GM21717 (cell line): ENCODE measurements at regions not wholly inside any gene's neighbourhood (a gene's known extent, or its start where the extent isn't known, plus 50 kb on each side); places are given as distances from the start of the nearest gene placed in this dataset.

Source experiments
- ATAC-seq: cut with Tn5 transposase; IDR thresholded peaks from one replicate; pipeline ENCODE4 v1.9.1; 2021; ENCODE audit warnings: mild to moderate bottlenecking, moderate library complexity; ENCODE audit not compliant: unreplicated experiment

DNA sequence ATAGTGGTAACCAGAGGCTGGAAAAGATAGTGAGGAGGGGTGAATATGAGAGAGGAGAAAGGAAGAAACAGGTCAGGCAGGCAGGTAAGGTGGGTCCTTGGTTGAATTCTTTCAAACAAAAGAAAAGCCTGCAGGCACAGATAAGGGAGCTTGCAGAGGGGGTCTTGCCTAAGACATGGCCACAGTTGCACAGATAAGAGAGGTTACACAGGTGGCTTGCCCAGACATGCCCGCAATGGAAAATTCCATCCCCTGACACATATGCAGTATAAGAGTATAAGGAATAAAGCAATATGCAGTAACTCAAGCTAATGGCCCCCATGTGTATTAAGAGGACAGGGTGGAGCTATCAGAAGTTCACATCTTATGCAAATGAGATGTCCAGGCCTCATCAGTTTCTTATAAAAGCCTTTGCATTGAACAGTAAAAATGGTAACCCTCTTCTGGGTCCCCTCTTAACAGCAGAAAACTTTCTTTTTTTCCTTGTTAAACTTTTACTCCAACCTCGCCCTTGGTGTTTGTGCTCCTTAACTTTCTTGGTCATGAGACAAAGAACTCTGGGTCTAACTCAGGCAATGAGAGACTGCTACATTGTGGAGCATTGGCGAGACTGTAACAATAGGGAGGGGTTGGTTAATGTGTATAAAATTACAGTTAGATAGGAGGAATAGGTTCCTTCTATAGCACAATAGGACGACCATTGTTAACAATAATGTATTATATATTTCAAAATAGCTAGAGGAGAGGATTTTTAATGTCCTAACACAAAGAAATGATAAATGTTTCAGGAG lies 764.6 kb downstream of the TSN start:
- ATAC-seq, result no peak

DNA sequence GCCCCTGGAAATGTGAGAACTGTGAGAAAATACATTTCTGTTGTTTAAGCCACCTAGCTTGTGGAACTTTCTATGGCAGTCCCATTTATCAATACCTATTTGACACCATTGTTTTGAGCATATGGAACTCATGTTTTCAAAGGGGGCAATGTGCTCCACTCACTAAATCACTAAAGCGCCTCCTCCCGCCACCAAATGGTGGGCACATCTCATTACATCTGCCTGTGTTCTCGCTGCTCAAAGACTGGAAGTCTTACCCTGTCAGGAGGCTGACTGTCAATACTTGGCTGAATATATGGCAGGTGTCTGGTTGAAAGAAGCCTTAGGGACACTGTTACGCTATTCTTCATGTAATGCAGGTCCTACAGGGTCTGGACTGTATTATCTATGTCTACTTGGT lies 767.7 kb downstream of the TSN start:
- ATAC-seq, result no peak

- ATAC-seq, result no peak
Observed at GRCh38 chr2:122523981-122524380, 768.5 kb downstream of the TSN start.

DNA sequence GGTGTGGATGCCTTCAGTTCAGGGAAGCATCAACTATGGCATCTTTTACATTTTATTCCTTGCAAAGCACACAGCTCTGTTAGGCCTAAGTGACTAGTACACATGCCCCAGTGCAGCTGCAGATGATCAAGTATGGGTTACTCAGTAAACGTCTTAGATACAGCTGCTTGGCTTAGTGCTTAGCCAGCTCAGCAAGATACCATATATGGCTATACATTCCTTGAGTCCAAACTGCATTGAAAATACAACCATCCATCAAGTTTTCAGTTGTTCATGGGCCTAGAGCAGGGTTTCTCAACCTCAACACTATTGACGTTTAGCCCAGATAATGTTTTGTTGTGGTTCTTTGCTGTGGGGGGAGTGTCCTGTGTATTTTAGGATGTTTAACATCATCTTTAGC lies 769.9 kb downstream of the TSN start:
- no peak for ATAC-seq

GRCh38 chr2:122528061-122528460 lies 772.6 kb downstream of the TSN start:
- no peak for ATAC-seq

DNA sequence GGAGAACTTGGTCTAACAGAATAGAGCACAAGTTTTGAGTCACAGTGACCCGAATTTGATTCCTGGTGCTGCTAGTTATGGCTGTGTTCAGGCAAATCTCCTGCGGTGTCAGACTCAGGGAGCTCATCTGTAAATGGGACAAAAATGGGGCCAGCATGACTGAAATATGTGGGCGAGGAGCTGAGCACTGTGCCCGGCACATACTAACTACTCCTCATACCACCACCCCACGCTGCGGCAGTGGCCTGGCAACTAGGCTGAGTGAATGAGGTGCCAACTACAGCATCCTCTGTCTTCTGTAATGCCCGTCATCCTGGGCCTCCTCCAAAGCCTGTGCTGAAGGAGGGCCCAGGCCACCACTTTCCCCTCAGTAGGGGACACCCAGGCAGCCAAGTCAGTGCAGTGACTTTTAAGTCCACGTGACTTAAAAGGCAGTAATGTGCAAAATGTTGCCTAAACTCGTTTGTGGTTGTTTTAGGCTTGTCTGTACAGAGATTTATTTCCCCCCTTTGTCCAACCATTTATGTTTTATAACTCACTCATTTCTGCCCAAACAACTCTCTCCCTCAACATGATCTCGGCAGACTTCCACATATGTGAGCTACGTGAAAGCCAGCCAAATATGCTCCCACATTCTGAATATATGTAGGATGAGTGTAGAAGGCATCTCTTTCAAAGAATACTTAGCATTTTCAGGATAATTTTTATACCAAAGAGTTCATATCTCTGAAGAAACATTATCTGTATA lies 773.7 kb downstream of the TSN start:
- no peak for ATAC-seq

- ATAC-seq, result no peak
Observed at GRCh38 chr2:122530814-122531213, 775.4 kb downstream of the TSN start.

- no peak for ATAC-seq
Observed at GRCh38 chr2:122531290-122532071, 776.0 kb downstream of the TSN start.

- no peak for ATAC-seq
Observed at GRCh38 chr2:122532072-122532344, 776.6 kb downstream of the TSN start.

- ATAC-seq, result no peak
Observed at GRCh38 chr2:122532481-122532880, 777.0 kb downstream of the TSN start.

DNA sequence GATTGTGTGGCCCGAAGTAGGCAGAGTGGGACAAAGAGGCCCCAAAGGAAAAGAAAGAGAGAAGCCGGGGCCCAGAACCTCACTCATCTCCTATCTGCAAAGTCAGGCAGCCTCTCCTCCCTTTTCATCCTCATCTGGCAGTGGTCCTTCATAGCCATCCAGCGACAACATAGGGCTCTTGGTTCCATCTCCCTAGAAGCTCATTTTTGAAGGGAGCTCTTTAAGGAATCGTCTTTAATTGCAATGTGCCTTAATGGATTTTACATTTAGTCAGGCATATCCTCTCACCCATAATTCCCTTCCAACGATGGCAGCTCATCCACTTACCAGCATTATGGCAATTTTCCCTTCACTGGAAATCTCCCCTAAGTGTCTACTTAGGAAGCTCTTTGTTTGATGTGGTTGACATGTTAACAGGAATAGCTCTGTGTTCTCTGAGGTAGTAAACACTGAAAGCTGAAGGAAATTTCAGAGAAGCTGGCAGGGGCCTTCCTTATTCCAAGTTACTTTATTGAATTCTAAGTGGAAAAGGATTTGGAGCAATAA lies 780.6 kb downstream of the TSN start:
- no peak for ATAC-seq

DNA sequence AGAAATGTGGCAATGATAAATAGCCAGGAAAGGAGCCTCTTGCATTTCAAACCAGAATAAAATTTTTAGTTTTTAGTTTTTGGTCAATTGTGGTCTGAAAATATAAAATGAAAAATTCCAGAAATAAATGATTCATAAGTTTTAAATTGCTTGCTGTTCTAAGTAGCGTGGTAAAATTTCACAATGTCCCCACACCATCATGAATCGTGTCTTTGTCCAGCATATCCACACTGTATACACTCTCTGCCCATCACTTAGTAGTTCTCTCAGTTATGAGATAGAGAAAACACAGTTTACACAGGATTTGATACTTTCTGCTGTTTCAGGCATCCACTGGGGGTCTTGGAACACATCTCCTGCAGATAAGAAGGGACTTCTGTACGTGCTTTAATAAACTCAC lies 783.9 kb downstream of the TSN start:
- no peak for ATAC-seq

DNA sequence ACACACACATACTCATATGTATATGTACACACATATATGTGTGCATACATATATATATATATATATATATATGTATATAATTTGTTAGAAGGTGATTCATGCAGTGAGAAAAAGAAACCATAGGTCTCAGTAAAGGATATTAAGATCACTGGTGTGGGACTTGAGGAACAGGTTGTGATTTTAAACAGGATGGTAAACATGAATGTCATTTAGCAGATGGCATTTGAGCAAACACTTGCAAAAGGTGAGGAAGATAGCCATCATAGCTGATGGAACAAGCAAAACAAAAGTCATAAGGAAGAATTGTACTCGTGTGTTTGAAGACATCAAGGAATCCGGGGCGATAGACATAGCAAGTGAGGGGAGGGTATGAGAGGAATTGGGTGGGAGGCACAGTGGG lies 784.5 kb downstream of the TSN start:
- no peak for ATAC-seq

GRCh38 chr2:122542236-122542635 lies 786.8 kb downstream of the TSN start:
- ATAC-seq, result no peak

DNA sequence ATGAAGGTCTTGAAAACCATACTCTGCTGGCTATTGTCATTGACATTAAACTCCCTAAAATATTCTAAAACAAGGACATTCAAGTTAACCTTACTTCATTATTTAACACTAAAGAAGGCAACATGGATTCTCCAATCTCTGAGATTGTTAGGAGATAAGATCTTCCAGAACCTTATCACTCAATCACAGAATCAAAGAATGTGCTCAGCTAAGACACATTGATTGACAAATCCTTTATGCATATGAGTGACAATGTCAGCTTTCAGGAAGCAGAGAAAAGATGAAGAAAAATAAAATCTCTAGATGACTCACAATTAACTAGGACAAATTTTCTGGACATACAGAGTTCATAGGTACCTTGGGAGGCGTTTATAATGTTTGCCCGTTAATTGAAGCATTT lies 787.2 kb downstream of the TSN start:
- no peak for ATAC-seq

DNA sequence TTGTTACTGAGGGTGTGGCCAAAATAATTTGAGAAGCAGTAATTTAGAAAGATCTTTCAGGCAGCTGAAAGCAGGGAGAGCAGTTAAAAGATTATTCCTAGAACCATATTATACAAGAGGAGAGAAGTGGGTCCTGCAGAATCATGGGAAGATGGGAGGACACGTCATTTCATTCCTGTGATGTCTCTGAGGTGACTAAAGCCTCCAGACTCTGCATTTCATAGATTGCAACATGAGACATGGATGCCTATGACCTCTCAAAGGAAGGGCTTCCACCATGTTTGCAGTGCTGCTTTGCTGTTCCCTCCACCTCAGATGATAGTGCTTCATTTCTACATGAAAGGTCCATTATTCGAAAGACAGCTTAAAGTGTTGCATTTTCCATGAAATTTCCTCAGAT lies 788.4 kb downstream of the TSN start:
- no peak for ATAC-seq

- ATAC-seq, result no peak
Observed at GRCh38 chr2:122545821-122546220, 790.4 kb downstream of the TSN start.

- ATAC-seq, result no peak
Observed at GRCh38 chr2:122562775-122563174, 807.3 kb downstream of the TSN start.

DNA sequence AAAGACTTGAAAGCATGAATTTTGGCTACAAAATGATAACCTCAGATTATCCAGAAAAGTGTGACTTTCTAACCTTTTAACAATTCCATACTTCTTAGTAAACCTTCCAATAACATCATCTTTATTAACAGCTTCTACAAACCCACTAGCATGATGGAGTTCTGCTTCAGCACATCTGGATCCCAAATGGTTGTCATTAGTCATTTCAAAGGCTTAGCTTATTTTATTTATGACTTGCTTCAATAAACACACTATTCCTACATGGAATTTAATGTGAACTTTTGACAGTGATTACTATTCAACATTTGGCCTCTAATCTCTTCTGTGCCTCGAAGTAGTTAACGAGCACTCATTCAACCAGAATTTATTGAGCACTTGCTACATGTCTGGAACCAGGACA lies 808.3 kb downstream of the TSN start:
- ATAC-seq, result no peak

DNA sequence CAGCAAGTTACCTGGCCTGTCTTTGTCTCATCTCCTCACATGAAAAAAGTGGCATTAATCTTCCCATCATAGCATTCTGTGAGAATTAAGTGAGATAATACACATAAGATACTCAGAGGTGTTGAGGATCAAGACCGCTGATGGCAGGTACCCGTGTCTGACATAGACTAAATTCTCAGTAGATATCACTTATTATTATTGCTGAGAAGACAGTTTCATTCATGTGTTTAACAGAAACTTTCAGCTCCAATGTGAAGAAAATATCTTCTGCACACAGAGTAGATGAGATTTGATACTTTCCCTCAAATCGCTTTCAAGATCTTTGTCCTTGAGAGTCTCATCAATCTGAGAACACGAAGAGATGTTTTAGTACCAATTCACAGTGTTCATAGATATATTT lies 809.4 kb downstream of the TSN start:
- ATAC-seq, result no peak

DNA sequence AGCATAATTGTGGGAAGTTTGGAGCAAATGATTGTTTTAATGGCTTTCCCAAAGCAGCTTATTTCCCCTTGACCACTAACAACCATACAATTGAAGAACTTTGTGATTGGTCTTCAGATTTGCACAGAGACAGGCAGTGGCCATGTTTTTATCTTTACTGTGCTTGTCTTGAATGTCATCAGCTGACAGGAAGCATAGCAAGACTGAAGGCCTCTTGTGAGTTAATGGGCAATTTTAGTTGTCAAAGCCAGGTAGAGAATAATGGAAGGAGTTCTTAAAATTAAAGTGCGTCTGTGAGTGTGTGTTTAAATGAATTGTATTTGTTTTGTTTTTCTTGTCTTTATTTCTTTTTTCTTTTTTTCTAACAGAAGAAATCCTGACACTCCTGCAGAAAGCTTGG lies 809.9 kb downstream of the TSN start:
- no peak for ATAC-seq

GRCh38 chr2:122570641-122571040 lies 815.2 kb downstream of the TSN start:
- ATAC-seq, result no peak
